SK-N-SH treated with all-trans-retinoic acid at 6 μM for 48 hours (cell line): ENCODE measurements at regions not wholly inside any gene's neighbourhood (a gene's known extent, or its start where the extent isn't known, plus 50 kb on each side); places are given as distances from the start of the nearest gene placed in this dataset.

Source experiments
- ATAC-seq: fragments of 200-7000 bp; cut with Tn5 transposase; 3 replicates; pipeline ENCODE4 v1.9.1; 2020; ENCODE audit warnings: mild to moderate bottlenecking, moderate library complexity
- ARNTL ChIP-seq: fragments of 450-650 bp; formaldehyde crosslinking; IDR thresholded peaks from 2 replicates; pipeline ENCODE4 v1.5.0; 2020; ENCODE audit warnings: low read depth, mild to moderate bottlenecking, moderate library complexity, borderline replicate concordance
- BACH2 ChIP-seq: fragments of 250-450 bp; sonication (Bioruptor Pico); IDR thresholded peaks from 2 replicates; pipeline ENCODE4 v1.9.0; 2021; ENCODE audit warnings: mild to moderate bottlenecking, borderline replicate concordance
- CSDC2 ChIP-seq: fragments of 250-450 bp; sonication (Bioruptor Pico); IDR thresholded peaks from 2 replicates; pipeline ENCODE4 v1.5.0; 2020; ENCODE audit warnings: mild to moderate bottlenecking, moderate library complexity
- CSRNP3 ChIP-seq: fragments of 250-450 bp; sonication (Bioruptor Pico); IDR thresholded peaks from 2 replicates; pipeline ENCODE4 v1.5.1; 2021; ENCODE audit warnings: mild to moderate bottlenecking, moderate library complexity
- ESRRG ChIP-seq: fragments of 250-450 bp; sonication (Bioruptor Pico); IDR thresholded peaks from 2 replicates; pipeline ENCODE4 v1.6.1; 2021; ENCODE audit warnings: mild to moderate bottlenecking
- GLIS3 ChIP-seq: fragments of 250-450 bp; sonication (Bioruptor Pico); IDR thresholded peaks from 2 replicates; pipeline ENCODE4 v1.5.0; 2020; ENCODE audit warnings: mild to moderate bottlenecking, moderate library complexity
- ISL1 ChIP-seq: fragments of 250-450 bp; sonication (Bioruptor Pico); IDR thresholded peaks from 2 replicates; pipeline ENCODE4 v2.1.2; 2022; ENCODE audit warnings: mild to moderate bottlenecking, moderate library complexity
- OSR1 ChIP-seq: fragments of 250-450 bp; sonication (Bioruptor Pico); IDR thresholded peaks from 2 replicates; pipeline ENCODE4 v1.8.0; 2022; ENCODE audit warnings: moderate library complexity, mild to moderate bottlenecking, inconsistent platforms
- PATZ1 ChIP-seq: fragments of 250-450 bp; sonication (Bioruptor Pico); IDR thresholded peaks from 2 replicates; pipeline ENCODE4 v1.8.0; 2020; ENCODE audit warnings: mild to moderate bottlenecking, moderate library complexity, borderline replicate concordance
- POU6F1 ChIP-seq: fragments of 250-450 bp; sonication (Bioruptor Pico); IDR thresholded peaks from 2 replicates; pipeline ENCODE4 v1.8.0; 2021; ENCODE audit warnings: low read depth, mild to moderate bottlenecking, moderate library complexity, borderline replicate concordance
- PPARA ChIP-seq: fragments of 250-450 bp; sonication (Bioruptor Pico); IDR thresholded peaks from 2 replicates; pipeline ENCODE4 v1.5.0; 2020; ENCODE audit warnings: mild to moderate bottlenecking, borderline replicate concordance
- RARB ChIP-seq: fragments of 250-450 bp; sonication (Bioruptor Pico); IDR thresholded peaks from 2 replicates; pipeline ENCODE4 v1.8.0; 2021; ENCODE audit warnings: mild to moderate bottlenecking, moderate library complexity
- SNAI2 ChIP-seq: fragments of 250-450 bp; sonication (Bioruptor Pico); IDR thresholded peaks from 2 replicates; pipeline ENCODE4 v1.5.0; 2020; ENCODE audit warnings: mild to moderate bottlenecking, moderate library complexity
- TCF4 ChIP-seq: fragments of 250-450 bp; sonication (Bioruptor Pico); IDR thresholded peaks from 2 replicates; pipeline ENCODE4 v1.8.0; 2021; ENCODE audit warnings: mild to moderate bottlenecking, moderate library complexity, borderline replicate concordance
- TOX ChIP-seq: fragments of 250-450 bp; sonication (Bioruptor Pico); IDR thresholded peaks from 2 replicates; pipeline ENCODE4 v1.8.0; 2021; ENCODE audit warnings: mild to moderate bottlenecking, moderate library complexity, borderline replicate concordance
- TSHZ2 ChIP-seq: fragments of 250-450 bp; sonication (Bioruptor Pico); IDR thresholded peaks from 2 replicates; pipeline ENCODE4 v1.5.0; 2020; ENCODE audit warnings: mild to moderate bottlenecking, moderate library complexity
- ZC3H10 ChIP-seq: fragments of 250-450 bp; sonication (Bioruptor Pico); IDR thresholded peaks from 2 replicates; pipeline ENCODE4 v1.5.1; 2021; ENCODE audit warnings: mild to moderate bottlenecking, moderate library complexity
- ZFP3 ChIP-seq: fragments of 250-450 bp; sonication (Bioruptor Pico); IDR thresholded peaks from 2 replicates; pipeline ENCODE4 v1.5.0; 2020; ENCODE audit warnings: mild to moderate bottlenecking, moderate library complexity
- ZNF565 ChIP-seq: fragments of 450-650 bp; formaldehyde crosslinking; conservative IDR thresholded peaks from 2 replicates; pipeline ENCODE4 v1.5.0; 2020; ENCODE audit warnings: low read depth, mild to moderate bottlenecking, moderate library complexity
- ZNF70 ChIP-seq: fragments of 450-650 bp; formaldehyde crosslinking; IDR thresholded peaks from 2 replicates; pipeline ENCODE4 v1.5.0; 2020; ENCODE audit warnings: mild to moderate bottlenecking, moderate library complexity

GRCh38 chr6:1035401-1035800 is 276.5 kb upstream of the FOXQ1 start:
- ATAC-seq, result no peak
- TF ChIP-seq TSHZ2 (no peak), ESRRG (CRISPR knock-in tag) (no peak), POU6F1 (CRISPR knock-in tag) (no peak), BACH2 (CRISPR knock-in tag) (no peak), TOX (no peak), RARB (CRISPR knock-in tag) (no peak), ZC3H10 (no peak), OSR1 (CRISPR knock-in tag) (no peak), ZNF565 (CRISPR knock-in tag) (no peak), PPARA (CRISPR knock-in tag) (no peak), GLIS3 (CRISPR knock-in tag) (no peak), SNAI2 (CRISPR knock-in tag) (no peak), ISL1 (CRISPR knock-in tag) (no peak), ARNTL (CRISPR knock-in tag) (no peak), CSRNP3 (CRISPR knock-in tag) (no peak), ZNF70 (no peak), TCF4 (CRISPR knock-in tag) (no peak), ZFP3 (CRISPR knock-in tag) (no peak), PATZ1 (CRISPR knock-in tag) (no peak)

- ATAC-seq, result no peak
- TF ChIP-seq TSHZ2 (no peak), GLIS3 (CRISPR knock-in tag) (no peak), ZNF565 (CRISPR knock-in tag) (no peak), ZFP3 (CRISPR knock-in tag) (no peak), ZC3H10 (no peak), CSDC2 (no peak), TCF4 (CRISPR knock-in tag) (no peak)
These were observed 280.2 kb upstream of the FOXQ1 start for GRCh38 chr6:1031720-1032119.

- ATAC-seq, result no peak
- TF ChIP-seq OSR1 (CRISPR knock-in tag) (no peak), CSRNP3 (CRISPR knock-in tag) (no peak), TOX (no peak), RARB (CRISPR knock-in tag) (no peak), ZNF70 (no peak), ESRRG (CRISPR knock-in tag) (no peak), ZFP3 (CRISPR knock-in tag) (no peak), SNAI2 (CRISPR knock-in tag) (no peak), TCF4 (CRISPR knock-in tag) (no peak), GLIS3 (CRISPR knock-in tag) (no peak), ZC3H10 (no peak), POU6F1 (CRISPR knock-in tag) (no peak), PATZ1 (CRISPR knock-in tag) (no peak), PPARA (CRISPR knock-in tag) (no peak)
These were observed 282.8 kb upstream of the FOXQ1 start for GRCh38 chr6:1029141-1029540.
